ENCODE measurements at regions not wholly inside any gene's neighbourhood (a gene's known extent, or its start where the extent isn't known, plus 50 kb on each side); places are given as distances from the start of the nearest gene placed in this dataset.

DNA sequence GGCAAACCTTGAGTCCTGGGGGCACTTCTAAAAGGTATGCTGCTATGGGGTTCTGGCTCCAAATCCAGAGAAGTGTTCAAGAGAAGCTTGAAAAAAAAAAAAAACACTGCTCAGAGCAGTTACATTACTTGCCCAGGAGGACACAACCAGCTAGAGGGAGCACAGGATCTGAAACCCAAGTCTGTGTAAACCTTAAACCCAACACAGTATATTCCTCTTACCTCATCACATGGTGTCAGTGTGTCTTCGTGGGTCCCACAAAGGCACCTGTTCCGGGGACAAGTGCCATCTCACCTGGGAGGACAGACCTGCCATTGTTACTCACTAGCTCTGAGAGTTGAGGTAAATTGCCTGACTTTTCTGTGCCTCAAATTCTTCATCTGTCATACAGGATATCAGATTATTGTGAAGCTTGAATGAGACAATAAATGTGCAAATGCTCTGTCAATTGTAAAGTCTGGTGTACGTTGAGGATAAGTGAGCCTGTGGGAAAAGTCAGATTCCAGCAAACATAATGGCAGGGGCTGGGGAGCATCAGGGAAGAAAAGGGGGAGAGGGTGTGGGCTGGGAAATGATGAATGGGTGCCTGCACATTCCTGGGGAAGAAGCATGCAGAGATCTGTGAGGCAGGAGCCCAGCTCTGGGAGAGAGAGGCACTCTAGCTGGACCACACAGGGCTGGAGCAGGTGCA, 170.4 kb upstream of the ZC3H12A start:
- TF ChIP-seq, protein P1, sequence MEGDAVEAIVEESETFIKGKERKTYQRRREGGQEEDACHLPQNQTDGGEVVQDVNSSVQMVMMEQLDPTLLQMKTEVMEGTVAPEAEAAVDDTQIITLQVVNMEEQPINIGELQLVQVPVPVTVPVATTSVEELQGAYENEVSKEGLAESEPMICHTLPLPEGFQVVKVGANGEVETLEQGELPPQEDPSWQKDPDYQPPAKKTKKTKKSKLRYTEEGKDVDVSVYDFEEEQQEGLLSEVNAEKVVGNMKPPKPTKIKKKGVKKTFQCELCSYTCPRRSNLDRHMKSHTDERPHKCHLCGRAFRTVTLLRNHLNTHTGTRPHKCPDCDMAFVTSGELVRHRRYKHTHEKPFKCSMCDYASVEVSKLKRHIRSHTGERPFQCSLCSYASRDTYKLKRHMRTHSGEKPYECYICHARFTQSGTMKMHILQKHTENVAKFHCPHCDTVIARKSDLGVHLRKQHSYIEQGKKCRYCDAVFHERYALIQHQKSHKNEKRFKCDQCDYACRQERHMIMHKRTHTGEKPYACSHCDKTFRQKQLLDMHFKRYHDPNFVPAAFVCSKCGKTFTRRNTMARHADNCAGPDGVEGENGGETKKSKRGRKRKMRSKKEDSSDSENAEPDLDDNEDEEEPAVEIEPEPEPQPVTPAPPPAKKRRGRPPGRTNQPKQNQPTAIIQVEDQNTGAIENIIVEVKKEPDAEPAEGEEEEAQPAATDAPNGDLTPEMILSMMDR (IDR thresholded peaks at IDR 0.05; ENCODE audit: poor library complexity), result no peak
- no peak for TF ChIP-seq EZH2 (IDR thresholded peaks at IDR 0.05; ENCODE audit: borderline replicate concordance)

Measured in hepatocyte (in vitro differentiated cells).